Testis (tissue), 2 donors: ENCODE measurements at regions not wholly inside any gene's neighbourhood (a gene's known extent, or its start where the extent isn't known, plus 50 kb on each side); places are given as distances from the start of the nearest gene placed in this dataset.

Experiments
- DNase-seq: peaks from one replicate; pipeline ENCODE4 v3.0.0-alpha.2; 2019
- H3K27ac ChIP-seq, 2 donors: fragments of 200-600 bp; sonication (generic); one replicate each; pipeline ENCODE4 v1.5.1; 2019
- H3K27me3 ChIP-seq: fragments of 200-600 bp; sonication (generic); one replicate; pipeline ENCODE4 v1.5.1; 2019
- H3K36me3 ChIP-seq: fragments of 200-600 bp; sonication (generic); one replicate; pipeline ENCODE4 v1.5.1; 2017; ENCODE audit warnings: low read depth; ENCODE audit errors: missing control alignments
- H3K4me1 ChIP-seq: fragments of 200-600 bp; sonication (generic); one replicate; pipeline ENCODE4 v1.5.1; 2019
- H3K4me3 ChIP-seq, 2 donors: fragments of 200-600 bp; sonication (generic); one replicate each; pipeline ENCODE4 v1.5.1; 2017 to 2019
- H3K9me3 ChIP-seq: fragments of 200-600 bp; sonication (generic); one replicate; pipeline ENCODE4 v1.5.1; 2017
- POLR2A ChIP-seq: fragments of 450-650 bp; IDR thresholded peaks from one replicate; pipeline ENCODE4 v1.6.1; 2017; ENCODE audit warnings: antibody characterized with exemption, mild to moderate bottlenecking, moderate library complexity
- WGBS, 2 donors: methylation state at CpG; one replicate each; pipeline ENCODE4 v1.1.5; 2018; 5-methylcytosine and 5-hydroxymethylcytosine counted together
- intact Hi-C: fragments of 100-400 bp; cut with DNase I; formaldehyde crosslinking; loops from one replicate; pipeline ENCODE4 v1.15.1; 2023; ENCODE audit warnings: low total_unique reads
- TF ChIP-seq, protein P1 (sequence below), 3 experiments: fragments of 450-650 bp in 2 of 3; fragments of 200-600 bp in 1 of 3; sonication (generic) in 1 of 3; IDR thresholded peaks; one replicate each; pipeline ENCODE4 v1.5.1; 2016 to 2019; ENCODE audit warnings: antibody characterized with exemption in 3 of 3, mild to moderate bottlenecking in 2 of 3, moderate library complexity in 1 of 3

DNA sequence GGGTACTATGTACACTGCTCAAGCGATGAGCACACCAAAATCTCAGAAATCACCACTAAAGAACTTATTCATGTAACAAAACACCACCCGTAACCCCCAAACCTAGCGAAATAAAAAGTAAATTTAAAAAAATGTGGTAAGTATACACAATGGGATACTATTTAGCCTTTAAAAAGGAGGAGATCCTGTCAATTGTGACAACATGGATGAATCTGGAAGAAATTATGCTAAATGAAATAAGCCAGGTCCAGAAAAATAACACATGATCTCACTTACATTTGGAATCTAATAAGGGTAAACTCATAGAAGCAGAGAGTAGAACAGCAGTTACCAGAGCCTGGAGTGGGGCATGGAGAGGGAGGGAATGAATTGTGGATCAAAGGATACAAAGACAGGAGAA, 98.5 kb upstream of the SPATS2L start:
- 55 to 57% methylated on average over 3 of the region's 3 CpGs for WGBS, 2 donors
- no peak for TF ChIP-seq POLR2A
- TF ChIP-seq, protein P1, sequence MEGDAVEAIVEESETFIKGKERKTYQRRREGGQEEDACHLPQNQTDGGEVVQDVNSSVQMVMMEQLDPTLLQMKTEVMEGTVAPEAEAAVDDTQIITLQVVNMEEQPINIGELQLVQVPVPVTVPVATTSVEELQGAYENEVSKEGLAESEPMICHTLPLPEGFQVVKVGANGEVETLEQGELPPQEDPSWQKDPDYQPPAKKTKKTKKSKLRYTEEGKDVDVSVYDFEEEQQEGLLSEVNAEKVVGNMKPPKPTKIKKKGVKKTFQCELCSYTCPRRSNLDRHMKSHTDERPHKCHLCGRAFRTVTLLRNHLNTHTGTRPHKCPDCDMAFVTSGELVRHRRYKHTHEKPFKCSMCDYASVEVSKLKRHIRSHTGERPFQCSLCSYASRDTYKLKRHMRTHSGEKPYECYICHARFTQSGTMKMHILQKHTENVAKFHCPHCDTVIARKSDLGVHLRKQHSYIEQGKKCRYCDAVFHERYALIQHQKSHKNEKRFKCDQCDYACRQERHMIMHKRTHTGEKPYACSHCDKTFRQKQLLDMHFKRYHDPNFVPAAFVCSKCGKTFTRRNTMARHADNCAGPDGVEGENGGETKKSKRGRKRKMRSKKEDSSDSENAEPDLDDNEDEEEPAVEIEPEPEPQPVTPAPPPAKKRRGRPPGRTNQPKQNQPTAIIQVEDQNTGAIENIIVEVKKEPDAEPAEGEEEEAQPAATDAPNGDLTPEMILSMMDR (IDR thresholded peaks at IDR 0.05), result no peak
- no peaks in the 10 kb centered on the region for H3K4me1 ChIP-seq
- no peak for DNase-seq
- no peak overlapping the region for H3K4me3 ChIP-seq
- no peaks in the 10 kb centered on the region for H3K9me3 ChIP-seq
- intact Hi-C loops, result no loop called here
- H3K36me3 ChIP-seq, result no peaks in the 10 kb centered on the region
- no peak overlapping the region for H3K27ac ChIP-seq
- H3K27me3 ChIP-seq, result no peaks in the 10 kb centered on the region

DNA sequence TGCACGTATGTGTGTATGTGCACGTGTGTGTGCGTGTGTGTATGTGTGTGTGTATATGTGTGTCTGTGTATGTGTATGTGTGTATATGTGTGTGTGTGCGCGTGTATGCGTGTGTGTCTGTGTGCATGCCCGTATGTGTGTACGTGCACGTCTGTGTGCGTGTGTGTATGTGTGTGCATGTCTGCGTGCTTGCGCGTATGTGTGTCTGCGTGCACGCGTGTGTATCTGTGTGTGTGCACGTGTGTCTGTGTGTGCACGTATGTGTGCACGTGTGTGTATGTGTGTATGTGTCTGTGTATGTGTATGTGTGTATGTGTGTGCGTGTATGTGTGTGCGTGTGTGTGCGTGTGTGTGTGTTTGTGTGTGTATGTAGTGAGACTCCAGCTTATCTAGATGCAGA, 97.5 kb upstream of the SPATS2L start:
- intact Hi-C loops, result no loop called here
- H3K9me3 ChIP-seq, result no peaks in the 10 kb centered on the region
- no peaks in the 10 kb centered on the region for H3K27me3 ChIP-seq
- H3K27ac ChIP-seq, result no peak overlapping the region
- H3K4me3 ChIP-seq, result no peak overlapping the region
- no peaks in the 10 kb centered on the region for H3K36me3 ChIP-seq
- no peaks in the 10 kb centered on the region for H3K4me1 ChIP-seq
- WGBS, 2 donors, result 56 to 79% methylated on average over 12 to 22 of the region's 22 CpGs
- TF ChIP-seq, protein P1 (IDR thresholded peaks at IDR 0.05), result no peak
- no peak for TF ChIP-seq POLR2A
- no peak for DNase-seq

DNA sequence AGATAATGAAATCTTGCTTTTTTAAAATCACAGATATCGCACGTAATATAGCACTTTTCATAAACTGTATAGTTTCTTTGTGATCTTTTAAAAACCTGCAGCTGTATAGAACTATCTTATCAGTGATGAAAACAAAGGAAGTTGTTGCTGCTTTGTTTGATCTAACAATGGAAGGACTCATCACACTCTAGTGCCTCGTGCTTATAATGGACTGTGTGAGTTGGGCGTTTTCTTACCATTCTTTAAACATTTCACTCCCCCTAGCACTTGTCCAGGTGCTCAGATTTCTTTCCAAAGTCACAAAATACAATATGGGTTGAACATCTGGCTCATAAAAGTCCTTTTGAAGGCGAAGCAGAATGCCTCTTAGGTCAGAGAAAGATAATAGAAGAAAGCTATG, 94.8 kb upstream of the SPATS2L start:
- WGBS, 2 donors, result 71 to 77% methylated on average over 5 of the region's 5 CpGs
- Histone ChIP-seq H3K4me1 (no peaks in the 10 kb centered on the region), H3K4me3 (no peak overlapping the region), H3K9me3 (no peaks in the 10 kb centered on the region), H3K36me3 (no peaks in the 10 kb centered on the region), H3K27ac (no peak overlapping the region), H3K27me3 (no peaks in the 10 kb centered on the region)
- intact Hi-C loops, result no loop called here
- no peak for TF ChIP-seq POLR2A
- TF ChIP-seq, protein P1 (IDR thresholded peaks at IDR 0.05), result no peak
- no peak for DNase-seq

DNA sequence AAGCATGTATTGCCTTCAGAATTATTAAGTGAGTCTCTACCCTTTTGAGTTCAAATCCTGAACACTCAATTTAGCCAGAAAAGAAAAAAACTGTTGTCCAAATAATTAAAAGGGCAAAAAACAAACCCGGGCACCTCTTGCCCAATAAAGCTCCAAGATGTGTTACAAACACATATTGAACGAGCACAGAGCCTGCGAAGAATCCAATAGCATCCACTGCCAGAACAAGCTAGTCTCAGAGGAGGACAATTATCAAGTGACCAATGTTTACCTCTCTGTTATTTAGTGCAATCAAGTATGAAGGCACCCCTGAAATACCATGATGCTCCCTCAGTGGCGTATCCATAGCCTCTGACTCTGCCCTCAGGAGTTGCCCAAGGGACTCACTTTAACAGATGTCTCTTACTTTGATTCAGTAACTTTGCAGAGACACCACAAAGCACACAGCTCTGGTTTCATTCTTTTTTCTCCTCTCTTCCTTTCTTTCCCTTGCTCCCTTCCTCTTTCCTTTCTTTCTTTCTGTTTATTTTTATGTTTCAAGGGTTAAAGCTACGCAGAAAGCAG, 93.5 kb upstream of the SPATS2L start:
- DNase-seq, result no peak
- Histone ChIP-seq H3K27me3 (no peaks in the 10 kb centered on the region), H3K4me1 (no peaks in the 10 kb centered on the region), H3K9me3 (no peaks in the 10 kb centered on the region), H3K36me3 (no peaks in the 10 kb centered on the region), H3K27ac (no peak overlapping the region), H3K4me3 (no peak overlapping the region)
- intact Hi-C loops, result no loop called here
- WGBS, 2 donors, result 94 to 96% methylated on average over 5 of the region's 5 CpGs
- TF ChIP-seq POLR2A, result no peak
- TF ChIP-seq, protein P1 (IDR thresholded peaks at IDR 0.05), result no peak

DNA sequence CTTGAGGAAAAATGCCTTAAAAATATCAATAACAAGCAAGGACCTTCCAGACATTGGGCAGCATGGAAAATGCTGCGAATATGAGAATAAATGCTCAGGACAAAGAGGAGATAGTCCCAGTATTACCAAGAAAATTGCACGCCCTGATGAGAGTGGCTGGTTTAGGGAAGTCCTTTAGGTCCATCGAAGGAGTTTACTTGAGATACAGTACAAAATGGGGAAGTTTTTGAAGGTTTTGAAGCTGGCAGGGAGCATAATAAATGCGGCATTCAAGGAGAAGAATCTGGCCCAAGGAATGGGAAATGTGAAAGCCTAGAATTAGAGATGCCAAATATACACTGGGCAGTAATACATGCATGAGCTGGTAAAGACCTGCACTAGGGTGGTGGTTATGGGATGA, 90.2 kb upstream of the SPATS2L start:
- Histone ChIP-seq H3K9me3 (no peaks in the 10 kb centered on the region), H3K27me3 (no peaks in the 10 kb centered on the region), H3K27ac (no peak overlapping the region), H3K36me3 (no peaks in the 10 kb centered on the region), H3K4me1 (no peaks in the 10 kb centered on the region), H3K4me3 (no peak overlapping the region)
- DNase-seq, result no peak
- WGBS, 2 donors, result 88 to 93% methylated on average over 4 of the region's 4 CpGs
- intact Hi-C loops, result no loop called here
- TF ChIP-seq POLR2A, result no peak
- TF ChIP-seq, protein P1 (IDR thresholded peaks at IDR 0.05), result no peak
